HG02763 (cell line): ENCODE measurements at regions not wholly inside any gene's neighbourhood (a gene's known extent, or its start where the extent isn't known, plus 50 kb on each side); places are given as distances from the start of the nearest gene placed in this dataset.

ENCODE experiments used
- ATAC-seq: cut with Tn5 transposase; IDR thresholded peaks from one replicate; pipeline ENCODE4 v1.9.1; 2021; ENCODE audit warnings: mild to moderate bottlenecking, moderate library complexity; ENCODE audit not compliant: unreplicated experiment

DNA sequence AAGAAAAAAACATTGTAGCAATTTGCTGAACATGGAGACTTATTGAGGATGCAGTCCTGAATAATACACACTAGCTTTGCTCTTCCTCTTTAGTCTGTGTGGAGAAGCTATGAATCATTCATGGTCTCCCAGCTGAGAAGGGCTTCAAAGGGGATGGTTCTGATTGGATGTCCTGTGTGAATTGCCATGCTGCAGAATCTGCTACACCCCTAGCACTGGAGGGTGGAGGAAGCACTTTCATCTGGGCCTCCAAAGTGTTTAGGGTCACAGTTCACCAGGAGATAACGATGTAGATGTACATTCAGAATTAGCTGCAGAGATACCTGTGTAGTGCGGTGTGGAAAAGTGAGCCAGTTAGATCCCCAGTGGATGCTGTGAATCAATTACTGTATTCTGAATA, 321.1 kb upstream of the EDNRB start:
- ATAC-seq: no peak

DNA sequence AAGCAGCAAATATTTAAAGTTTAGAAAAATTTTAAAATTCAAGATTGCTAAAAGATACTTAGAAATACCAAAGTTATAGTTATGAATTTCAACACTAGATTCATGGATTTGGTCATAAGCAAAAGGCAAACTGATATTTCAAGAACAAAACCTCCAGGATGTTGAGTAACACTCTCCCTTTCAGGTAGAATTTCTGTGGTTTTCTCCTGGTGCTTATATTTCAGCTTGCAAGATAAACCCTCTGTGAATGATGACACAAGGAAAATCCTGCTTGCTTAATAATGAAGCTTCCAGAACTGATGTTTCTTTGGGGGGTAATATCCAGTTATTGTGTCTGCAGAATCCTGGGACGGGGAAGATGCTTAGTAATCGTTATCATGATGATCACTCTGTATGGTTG, 320.3 kb upstream of the EDNRB start:
- ATAC-seq: no peak

DNA sequence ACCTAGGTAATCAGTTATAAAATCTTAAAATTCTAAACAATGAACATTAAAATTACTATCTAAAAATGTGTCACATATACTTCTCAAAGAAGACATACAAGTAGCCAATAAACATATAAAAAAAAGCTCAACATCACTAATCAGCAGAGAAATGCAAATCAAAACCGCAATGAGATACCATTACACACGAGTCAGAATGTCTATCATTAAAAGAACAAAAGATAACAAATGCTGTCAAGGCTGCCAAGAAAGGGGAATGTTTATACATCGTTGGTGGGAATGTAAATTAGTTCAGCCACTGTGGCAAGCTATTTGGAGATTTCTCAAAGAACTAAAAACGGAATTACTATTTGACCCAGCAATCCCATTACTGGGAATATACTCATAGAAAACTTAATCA, 310.3 kb upstream of the EDNRB start:
- ATAC-seq: no peak

DNA sequence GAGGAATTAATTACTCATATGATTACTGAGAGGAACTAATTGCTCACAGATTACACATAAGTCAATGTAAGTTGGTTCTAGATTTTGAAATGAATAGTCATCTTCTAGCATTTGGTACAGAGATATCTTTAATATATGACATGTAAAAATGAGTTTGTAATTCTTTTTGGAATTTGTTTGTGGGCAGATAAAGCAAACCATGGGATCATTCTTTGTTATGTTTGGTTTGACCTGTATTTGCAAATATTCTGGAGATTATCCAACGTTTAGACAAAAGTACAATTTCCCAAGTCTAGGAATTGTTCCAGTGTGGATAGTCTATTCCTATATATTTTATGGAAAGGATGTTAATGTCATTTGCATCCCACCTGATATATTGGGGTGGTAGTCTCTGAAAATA, 309.6 kb upstream of the EDNRB start:
- ATAC-seq: no peak

DNA sequence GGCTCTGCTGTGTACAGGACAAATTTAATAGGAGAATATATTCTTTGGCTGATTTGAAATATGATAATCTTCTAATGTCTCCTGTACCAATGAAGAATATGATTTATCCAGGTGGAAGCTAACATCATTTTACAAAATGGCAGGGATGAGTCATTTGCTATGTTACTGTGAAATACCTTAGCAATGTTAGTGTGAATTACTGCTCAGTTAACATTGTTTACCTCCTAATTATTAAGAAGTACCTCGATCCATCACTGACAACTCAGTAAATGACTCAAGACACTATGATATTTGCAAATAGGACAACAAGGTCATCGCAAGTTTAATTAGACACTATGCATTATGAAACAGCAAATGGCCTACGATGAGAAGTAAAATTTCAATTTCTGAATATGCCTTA, 309.1 kb upstream of the EDNRB start:
- no peak for ATAC-seq

DNA sequence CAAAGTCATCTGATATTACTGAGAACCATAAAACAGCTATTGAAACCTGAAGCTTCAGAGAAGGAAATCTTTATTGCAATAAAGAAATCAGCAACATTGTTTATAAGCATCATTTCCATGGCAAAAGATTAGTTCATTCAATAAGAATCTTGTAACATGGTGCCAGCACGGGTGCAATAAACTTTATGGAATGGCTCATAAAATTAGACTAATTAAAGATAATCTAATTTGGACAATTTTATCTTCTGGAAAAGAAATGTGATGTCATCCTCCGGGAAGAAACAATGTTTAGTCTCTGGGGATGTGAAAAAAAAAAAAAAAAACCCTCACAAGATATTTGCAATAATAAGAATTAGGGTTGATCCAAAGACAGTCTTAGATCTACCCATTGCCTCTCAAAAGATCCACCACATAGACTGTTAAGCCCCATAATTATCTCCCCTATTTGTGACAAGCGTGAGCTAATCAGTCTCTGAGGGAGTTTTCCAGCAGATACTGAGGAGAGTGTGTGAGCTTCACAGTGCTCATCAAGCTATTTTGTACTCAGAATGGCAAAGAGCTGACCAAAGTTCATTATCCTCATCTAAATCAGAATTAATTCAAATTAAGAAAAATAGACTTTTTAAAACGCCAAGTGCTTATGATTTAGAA, 297.0 kb upstream of the EDNRB start:
- ATAC-seq: no peak

DNA sequence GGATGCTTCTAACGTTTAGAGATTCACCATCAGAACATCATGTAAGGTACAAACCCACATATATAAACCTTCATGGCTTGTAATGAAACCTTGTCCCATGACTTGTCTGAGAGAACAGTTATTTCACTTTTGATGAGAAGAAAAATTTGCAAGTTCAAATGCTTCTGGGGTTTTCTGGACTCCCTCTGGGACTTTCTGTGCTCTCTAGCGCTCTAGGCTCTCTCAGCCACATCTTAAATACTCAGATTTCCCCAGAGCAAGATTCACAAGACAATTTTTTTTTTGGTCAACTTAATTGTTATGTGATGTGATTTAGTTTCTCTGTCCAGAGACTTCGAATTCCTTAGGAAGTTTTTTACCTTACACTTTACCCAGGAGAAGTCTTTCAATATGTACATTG, 282.8 kb upstream of the EDNRB start:
- ATAC-seq: peak; percentile 75

DNA sequence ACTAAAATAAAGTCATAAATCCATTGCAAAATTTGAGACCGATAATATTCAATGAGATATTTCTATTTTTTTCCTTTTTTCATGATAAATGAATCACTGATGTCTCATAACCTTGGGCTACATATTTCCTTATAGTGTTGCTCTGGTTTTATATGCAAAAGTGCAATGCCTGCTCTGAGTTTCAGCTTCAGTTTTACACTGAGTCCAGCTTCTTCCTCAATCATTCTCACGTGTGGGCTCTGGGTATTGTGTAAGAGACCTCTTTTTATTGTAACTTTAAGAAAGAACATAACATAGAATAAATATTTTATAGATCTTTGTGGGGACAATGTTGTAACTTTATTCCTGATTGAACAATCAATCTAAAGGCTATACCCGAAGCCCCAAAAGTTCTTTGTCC, 280.2 kb upstream of the EDNRB start:
- ATAC-seq: no peak

DNA sequence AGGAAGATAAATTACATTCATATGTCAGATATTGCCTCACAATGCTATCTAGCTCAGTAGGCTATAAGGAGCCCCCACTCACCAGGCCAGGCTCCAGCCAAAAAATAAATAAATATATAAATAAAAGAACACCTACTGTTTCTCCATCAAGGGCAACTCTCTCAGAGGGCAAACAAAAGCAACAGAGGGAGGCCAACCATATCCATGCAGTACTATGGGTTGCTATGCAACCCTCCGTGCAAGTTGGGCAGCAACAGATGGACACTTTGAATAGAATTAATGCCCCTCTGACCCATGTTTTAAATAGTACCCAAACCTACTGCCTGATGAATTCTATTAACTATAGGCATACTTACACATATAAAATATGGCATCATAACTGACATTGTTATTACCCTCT, 279.8 kb upstream of the EDNRB start:
- ATAC-seq: no peak

DNA sequence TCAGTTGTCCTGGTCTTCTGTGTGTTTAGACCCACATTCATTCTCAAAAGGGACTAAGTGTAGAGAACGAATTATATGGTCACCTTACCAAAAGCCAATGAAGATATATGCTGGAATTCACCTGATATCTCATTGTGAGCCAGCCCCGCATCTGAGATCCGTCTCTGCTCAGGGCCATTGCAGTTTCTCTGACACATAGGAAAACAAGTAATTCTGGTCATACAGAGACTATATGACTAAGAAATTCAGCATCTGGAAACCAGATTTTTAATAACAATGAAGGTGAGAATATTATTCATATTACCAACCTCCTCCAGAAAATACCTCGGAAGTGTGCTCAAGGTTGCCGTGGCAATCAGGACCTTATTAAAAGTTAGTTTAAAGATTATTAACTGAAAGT, 278.6 kb upstream of the EDNRB start:
- ATAC-seq: no peak

DNA sequence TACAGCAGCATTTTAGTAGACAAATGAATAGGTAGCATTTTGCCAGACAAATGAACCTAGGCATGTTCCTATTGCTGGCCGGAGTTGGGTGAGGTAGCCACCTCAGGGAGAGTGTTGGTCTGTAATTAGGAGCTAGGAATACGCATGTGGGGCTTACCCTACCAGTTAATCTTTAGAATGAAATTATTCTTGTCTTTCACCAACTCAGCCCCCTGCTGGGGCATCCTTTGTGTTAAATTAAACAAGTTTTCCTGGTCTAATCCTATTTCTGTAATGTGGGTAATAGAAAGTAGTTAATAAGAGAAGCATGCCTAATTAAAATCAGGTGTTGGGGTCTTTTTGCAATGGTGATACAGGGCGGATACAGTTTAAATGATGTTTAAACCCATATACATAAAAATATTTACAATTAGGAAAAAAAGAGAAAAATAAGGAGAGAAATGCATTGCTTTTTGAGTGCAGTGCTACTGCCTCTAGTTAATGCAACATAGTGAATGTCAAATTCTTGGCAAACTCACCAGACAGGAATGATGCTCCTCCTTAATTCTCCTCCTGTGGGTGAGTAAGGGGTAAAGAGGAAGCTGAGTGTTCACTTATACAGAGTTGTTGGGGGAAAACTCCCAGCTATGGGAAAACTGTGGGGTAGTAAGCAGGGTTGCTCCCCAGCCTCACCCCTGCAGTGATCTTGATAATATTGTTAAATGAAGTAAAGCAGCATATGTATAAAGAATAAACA, 276.4 kb upstream of the EDNRB start:
- ATAC-seq: no peak

DNA sequence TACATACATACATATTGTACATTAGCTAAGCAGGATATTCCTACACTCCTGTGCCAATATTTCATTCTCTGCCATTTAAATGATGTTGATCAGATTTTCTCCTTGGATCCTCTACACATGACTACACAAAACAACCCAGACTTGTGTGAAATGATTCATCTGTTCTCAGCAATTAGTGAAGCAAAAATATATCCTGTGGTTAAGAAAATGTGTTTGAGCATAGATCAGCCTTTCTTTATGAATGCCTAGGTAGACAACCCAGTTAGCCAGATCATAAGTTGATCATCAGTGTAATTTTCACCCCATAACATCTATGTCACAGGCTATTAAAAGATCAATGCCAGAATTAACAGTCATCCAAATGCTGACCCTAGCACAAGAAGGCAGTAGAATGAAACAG, 275.2 kb upstream of the EDNRB start:
- no peak for ATAC-seq

DNA sequence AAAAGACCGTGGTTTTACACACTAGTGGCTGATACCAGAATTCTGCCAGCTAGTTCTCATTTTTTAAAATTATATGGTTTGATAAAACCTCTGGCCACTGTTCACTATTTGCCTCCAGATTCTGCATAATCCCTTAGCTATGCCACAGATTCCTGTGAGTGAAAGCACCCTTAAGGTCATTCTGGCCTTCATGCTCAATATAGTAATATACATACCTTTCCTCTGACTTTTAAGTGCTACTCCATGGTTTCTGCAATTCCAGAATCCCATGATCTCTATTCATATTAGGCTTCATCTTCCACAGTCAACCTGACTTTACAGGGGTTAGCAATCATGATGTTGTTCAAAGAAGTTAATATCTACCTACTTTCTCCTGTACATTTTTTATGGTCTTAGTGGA, 274.1 kb upstream of the EDNRB start:
- ATAC-seq: no peak

DNA sequence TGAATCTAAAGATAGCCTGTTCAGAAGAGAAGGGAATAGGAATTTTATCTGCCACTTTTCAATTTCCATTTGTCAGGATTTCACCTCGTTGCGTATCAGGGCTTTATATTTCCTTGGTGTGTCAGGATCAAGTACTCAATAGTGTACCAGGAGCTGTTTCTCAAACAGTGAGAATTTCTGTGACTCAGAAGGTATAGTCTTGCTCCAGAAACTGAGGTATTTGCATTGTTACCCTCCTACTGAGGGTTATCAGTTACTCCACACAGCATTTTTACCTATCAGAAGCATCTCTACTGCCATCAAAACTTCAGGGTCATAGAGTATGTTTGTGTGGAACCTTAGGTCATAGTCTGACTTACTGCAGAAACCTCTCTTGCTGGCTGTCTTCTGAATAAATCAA, 271.7 kb upstream of the EDNRB start:
- no peak for ATAC-seq

DNA sequence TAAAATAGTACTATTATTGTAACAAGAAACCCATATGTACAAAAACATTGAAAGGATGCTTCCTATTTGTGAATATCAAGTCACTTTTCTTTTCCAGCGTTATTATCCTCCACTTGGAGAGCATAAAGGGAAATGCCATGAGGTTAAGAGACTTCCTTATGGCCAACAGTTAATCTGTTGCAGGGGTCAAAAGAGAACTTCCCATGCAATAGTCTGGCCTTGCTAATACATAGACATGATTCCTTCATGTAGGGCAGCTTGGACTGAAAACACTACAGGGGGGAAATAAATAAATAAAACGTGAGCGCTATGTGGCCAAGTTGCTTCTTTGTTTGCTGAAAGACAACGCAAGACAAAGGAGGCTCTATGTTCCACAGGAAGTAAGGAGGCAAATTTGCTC, 269.1 kb upstream of the EDNRB start:
- ATAC-seq: no peak

DNA sequence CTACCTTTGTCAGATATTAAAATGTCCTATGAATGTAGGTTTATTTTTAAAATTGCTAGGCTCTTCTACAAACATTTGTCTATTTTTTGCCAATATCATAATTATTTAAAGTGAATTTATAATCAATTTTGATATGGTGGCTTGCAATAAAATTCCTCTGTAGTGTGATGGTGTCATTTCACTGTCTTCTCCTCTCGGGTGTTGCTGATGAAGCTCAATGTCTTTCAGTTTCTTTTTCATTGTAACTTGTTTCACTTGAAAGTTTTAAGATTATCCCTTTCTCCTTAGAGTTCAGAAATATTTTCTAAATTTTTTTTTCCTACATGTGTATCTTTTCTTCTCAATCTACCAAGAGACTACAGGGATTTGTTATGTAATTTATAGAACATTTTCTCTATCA, 267.1 kb upstream of the EDNRB start:
- peak; percentile 76 for ATAC-seq

DNA sequence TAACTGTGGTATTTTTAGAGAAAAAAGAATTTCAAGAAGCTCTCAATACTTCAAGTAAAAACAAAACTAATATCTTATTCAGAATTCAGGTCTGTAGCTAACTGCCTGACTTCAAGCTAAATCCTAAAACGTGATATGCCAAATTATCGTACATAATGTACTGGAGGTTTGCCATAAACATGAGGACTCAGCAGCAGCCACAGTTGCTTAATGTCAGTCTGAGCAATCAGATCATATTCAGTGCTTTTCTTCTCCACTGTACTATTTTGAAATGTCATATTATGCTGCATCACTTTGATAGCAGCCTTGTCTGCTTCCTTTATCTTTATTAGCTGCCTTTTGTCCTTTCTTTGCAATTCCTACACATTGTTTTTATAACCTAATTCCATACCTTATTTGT, 265.1 kb upstream of the EDNRB start:
- no peak for ATAC-seq

DNA sequence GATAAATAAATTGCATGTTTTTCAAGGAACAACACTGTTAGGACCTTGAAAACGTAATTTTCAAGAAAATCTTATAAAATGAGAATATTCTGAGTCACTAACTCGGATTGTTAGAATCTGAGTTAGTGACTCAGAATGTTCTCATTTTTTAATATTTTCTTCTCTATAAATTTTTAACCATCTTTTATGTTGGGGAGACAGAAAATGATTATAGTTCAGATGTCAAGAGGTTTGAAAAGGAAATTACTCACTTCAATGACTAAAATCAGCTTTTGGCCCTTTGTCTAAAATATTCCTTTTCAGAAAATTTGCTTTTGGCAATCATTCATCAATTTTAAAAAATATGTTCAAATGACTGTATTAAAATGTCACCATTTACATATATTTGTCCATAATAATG, 264.2 kb upstream of the EDNRB start:
- ATAC-seq: no peak

DNA sequence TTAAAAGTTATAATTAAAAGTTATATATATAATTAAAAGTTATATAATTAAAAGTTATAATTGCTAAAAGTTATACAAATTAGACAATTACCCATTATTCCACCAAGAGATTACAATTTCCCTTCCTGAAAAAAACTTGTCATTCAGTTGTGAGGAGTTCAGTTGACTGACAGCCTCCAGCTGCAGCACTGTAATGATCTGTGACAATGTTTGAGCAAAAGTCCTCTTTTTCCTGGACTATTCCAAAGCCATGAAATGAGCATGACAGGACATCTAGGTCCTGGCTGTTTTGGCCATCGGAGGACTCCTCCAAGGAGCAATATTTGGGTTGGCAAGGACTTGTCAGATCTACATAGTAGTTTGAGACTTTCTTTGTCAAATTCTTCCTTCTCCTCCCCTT, 258.7 kb upstream of the EDNRB start:
- no peak for ATAC-seq

DNA sequence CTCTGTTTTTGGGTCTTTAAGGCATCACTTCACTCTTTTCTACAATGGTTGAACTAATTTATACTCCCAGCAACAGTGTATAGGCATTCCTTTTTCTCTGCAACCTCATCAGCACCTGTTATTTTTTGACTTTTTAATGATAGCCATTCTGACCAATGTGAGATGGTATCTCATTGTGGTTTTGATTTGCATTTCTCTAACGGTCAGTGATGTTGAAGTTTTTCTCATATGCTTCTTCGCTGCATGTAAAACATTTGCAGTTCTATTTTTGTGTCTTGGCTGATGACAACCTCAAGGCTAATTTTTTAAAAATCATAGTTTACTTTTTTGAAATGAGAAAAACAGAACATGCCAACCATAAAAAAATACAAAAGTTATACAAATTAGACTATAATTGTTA, 258.2 kb upstream of the EDNRB start:
- ATAC-seq: no peak

DNA sequence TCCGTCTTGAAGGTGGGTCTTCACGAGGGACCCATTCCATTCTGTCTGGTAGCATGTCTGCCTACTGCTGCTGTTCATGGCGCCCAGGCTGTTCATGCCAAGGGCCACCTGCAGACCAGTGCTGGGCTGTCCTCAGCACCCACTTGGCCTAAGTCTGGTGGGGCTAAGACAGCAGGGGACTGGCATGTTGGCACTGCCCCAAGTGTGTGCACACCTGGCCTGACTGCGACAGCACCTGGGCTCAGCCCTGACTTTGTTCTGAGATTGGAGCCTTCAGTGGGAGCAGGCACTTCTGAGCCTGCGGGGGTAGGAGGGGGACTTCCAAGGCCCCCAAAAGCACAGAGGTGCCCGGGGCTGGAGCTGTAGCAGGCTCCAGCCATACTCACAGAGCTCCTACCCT, 250.8 kb upstream of the EDNRB start:
- no peak for ATAC-seq

DNA sequence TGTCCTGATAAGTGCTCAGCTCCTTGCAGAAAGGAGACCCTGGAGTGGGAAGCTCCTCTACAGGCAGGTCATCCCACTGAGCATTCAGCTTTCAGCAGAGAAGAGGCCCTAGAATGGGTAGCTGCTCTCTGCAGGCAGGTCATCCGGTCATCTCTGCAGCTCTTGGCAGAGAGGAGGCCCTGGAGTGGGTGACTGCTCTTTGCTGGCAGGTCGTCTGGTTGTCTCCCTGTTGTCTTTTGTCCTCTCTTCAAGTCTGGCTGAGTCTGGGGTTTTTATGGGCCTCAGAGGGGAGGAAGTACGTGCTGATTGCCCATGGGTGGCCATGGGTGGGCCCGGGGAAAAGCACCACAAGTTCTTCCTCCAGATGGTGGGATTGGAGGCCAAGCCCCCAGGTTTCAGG, 250.3 kb upstream of the EDNRB start:
- no peak for ATAC-seq

DNA sequence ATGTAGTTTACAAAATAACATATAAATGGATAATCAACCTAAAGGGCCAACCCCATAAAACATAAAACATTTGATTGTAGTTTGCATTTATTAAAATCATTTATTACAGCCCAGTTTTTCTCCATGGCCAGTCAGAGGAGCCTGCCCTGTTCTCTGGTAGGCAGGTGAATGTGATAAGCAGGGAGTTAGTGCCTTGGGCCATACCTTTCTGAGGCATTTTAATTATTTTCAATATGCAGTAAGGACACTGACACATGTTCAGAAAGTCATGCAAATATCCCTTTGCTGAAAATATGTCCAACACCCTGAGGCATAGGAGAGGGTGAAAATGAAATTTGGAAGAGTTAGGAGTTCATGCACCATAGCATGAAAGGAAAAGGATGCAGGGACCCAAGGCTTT, 242.6 kb upstream of the EDNRB start:
- ATAC-seq: no peak
